Hepatocyte (in vitro differentiated cells): ENCODE measurements at regions not wholly inside any gene's neighbourhood (a gene's known extent, or its start where the extent isn't known, plus 50 kb on each side); places are given as distances from the start of the nearest gene placed in this dataset.
"Not testable (repeated sequence)": the region's sequence is repeated elsewhere in the genome, so short reads cannot be mapped to it uniquely, and the experiment has no call there.

Experiments used
- DNase-seq: peaks from one replicate; pipeline ENCODE4 v3.0.0-alpha.2; 2016; ENCODE audit warnings: low spot score
- H2AFZ ChIP-seq: fragments of 200-600 bp; sonication (generic); 2 replicates; pipeline ENCODE4 v1.6.0; 2016; ENCODE audit warnings: antibody characterized with exemption, mild to moderate bottlenecking
- H3K27ac ChIP-seq: fragments of 200-600 bp; sonication (generic); 2 replicates; pipeline ENCODE4 v1.5.1; 2016; ENCODE audit warnings: mild to moderate bottlenecking
- H3K27me3 ChIP-seq: fragments of 200-600 bp; sonication (generic); 2 replicates; pipeline ENCODE4 v1.6.1; 2016
- H3K36me3 ChIP-seq: fragments of 200-600 bp; sonication (generic); replicated peaks from 2 replicates; pipeline ENCODE4 v1.5.1; 2016; ENCODE audit warnings: low read depth; ENCODE audit not compliant: insufficient read depth
- H3K4me1 ChIP-seq: fragments of 200-600 bp; sonication (generic); 2 replicates; pipeline ENCODE4 v1.5.1; 2016; ENCODE audit warnings: mild to moderate bottlenecking, moderate library complexity; ENCODE audit not compliant: insufficient read depth
- H3K4me2 ChIP-seq: fragments of 200-600 bp; sonication (generic); 2 replicates; pipeline ENCODE4 v1.6.0; 2016
- H3K4me3 ChIP-seq: fragments of 200-600 bp; sonication (generic); 2 replicates; pipeline ENCODE4 v1.5.1; 2016; ENCODE audit warnings: mild to moderate bottlenecking
- H3K79me2 ChIP-seq: fragments of 200-600 bp; sonication (generic); 2 replicates; pipeline ENCODE4 v1.6.0; 2017; ENCODE audit warnings: mild to moderate bottlenecking
- H3K9me2 ChIP-seq: fragments of 200-600 bp; sonication (generic); replicated peaks from 2 replicates; pipeline ENCODE4 v1.6.0; 2017; ENCODE audit warnings: mild to moderate bottlenecking; ENCODE audit not compliant: insufficient read depth
- H3K9me3 ChIP-seq: fragments of 200-600 bp; sonication (generic); 2 replicates; pipeline ENCODE4 v1.5.1; 2016; ENCODE audit warnings: low read depth, mild to moderate bottlenecking
- H4K20me1 ChIP-seq: fragments of 200-600 bp; sonication (generic); 2 replicates; pipeline ENCODE4 v1.6.0; 2016; ENCODE audit warnings: mild to moderate bottlenecking; ENCODE audit not compliant: insufficient read depth, poor library complexity, severe bottlenecking
- EZH2 ChIP-seq: fragments of 200-600 bp; sonication (generic); IDR thresholded peaks from 2 replicates; pipeline ENCODE4 v1.6.1; 2016; ENCODE audit warnings: antibody characterized with exemption, mild to moderate bottlenecking, borderline replicate concordance
- EZH2phosphoT487 ChIP-seq: fragments of 200-600 bp; sonication (generic); IDR thresholded peaks from one replicate; pipeline ENCODE4 v1.6.1; 2018; ENCODE audit warnings: antibody characterized with exemption, mild to moderate bottlenecking, low read depth, moderate library complexity; ENCODE audit not compliant: unreplicated experiment, severe bottlenecking
- WGBS: methylation state at CpG from one replicate; pipeline ENCODE4 v1.1.6; 2016; ENCODE audit warnings: low lambda C conversion rate; ENCODE audit errors: missing lambda C conversion rate; 5-methylcytosine and 5-hydroxymethylcytosine counted together
- TF ChIP-seq, protein P1 (sequence below): fragments of 200-600 bp; sonication (generic); IDR thresholded peaks from 2 replicates; pipeline ENCODE4 v1.5.1; 2016; ENCODE audit warnings: antibody characterized with exemption, mild to moderate bottlenecking; ENCODE audit not compliant: poor library complexity

DNA sequence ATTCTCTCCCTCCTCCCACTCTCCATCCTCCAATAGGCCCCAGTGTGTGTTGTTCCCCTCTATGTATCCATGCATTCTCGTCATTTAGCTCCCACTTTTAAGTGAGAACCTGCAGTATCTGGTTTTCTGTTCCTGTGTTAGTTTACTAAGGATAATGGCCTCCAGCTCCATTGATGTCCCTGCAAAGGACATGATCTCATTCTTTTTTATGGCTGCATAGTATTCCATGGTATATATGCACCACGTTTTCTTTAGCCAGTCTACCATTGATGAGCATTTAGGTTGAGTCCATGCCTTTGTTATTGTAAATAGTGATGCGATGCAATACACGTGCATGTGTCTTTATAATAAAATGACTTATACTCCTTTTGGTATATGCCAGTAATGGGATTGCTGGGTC is 100.3 kb upstream of the USP9X start:
- TF ChIP-seq EZH2phosphoT487 (no peak), EZH2 (no peak)
- TF ChIP-seq, protein P1, sequence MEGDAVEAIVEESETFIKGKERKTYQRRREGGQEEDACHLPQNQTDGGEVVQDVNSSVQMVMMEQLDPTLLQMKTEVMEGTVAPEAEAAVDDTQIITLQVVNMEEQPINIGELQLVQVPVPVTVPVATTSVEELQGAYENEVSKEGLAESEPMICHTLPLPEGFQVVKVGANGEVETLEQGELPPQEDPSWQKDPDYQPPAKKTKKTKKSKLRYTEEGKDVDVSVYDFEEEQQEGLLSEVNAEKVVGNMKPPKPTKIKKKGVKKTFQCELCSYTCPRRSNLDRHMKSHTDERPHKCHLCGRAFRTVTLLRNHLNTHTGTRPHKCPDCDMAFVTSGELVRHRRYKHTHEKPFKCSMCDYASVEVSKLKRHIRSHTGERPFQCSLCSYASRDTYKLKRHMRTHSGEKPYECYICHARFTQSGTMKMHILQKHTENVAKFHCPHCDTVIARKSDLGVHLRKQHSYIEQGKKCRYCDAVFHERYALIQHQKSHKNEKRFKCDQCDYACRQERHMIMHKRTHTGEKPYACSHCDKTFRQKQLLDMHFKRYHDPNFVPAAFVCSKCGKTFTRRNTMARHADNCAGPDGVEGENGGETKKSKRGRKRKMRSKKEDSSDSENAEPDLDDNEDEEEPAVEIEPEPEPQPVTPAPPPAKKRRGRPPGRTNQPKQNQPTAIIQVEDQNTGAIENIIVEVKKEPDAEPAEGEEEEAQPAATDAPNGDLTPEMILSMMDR = no peak
- no peaks in the 10 kb centered on the region for H4K20me1 ChIP-seq
- H3K9me2 ChIP-seq = no peaks in the 10 kb centered on the region
- WGBS = 89% methylated on average over 4 of the region's 4 CpGs
- H3K27me3 ChIP-seq = no peaks in the 10 kb centered on the region
- H2AFZ ChIP-seq = no peak overlapping the region
- H3K4me2 ChIP-seq = no peak overlapping the region
- H3K9me3 ChIP-seq = no peaks in the 10 kb centered on the region
- no peaks in the 10 kb centered on the region for H3K79me2 ChIP-seq
- no peaks in the 10 kb centered on the region for H3K4me1 ChIP-seq
- H3K36me3 ChIP-seq = no peaks in the 10 kb centered on the region
- no peak for DNase-seq
- H3K4me3 ChIP-seq = no peak overlapping the region
- no peak overlapping the region for H3K27ac ChIP-seq

DNA sequence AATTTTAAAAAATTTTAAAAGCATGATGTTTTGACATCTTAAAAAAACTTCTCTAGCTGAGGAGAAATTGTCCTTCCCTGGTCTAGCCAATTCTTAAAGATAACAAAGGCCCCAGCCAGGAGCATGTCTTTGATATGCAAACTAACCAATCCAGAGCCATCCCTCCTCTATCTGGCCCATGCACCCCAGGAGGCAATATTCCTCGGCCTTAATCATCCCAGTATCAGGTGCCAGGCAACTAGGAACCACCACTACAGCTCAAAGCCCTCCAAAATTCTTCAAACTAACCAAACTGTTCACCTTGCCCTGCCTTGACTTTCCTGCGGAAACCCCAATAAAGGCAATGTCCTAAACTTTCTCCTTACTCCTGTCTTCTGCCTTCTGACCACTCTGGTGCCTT is 97.8 kb upstream of the USP9X start:
- whole genome bisulfite sequencing = 62% methylated on average over 2 of the region's 2 CpGs
- H3K36me3 ChIP-seq = no peaks in the 10 kb centered on the region
- no peaks in the 10 kb centered on the region for H3K9me3 ChIP-seq
- H3K27me3 ChIP-seq = no peaks in the 10 kb centered on the region
- H4K20me1 ChIP-seq = no peaks in the 10 kb centered on the region
- TF ChIP-seq EZH2phosphoT487 = no peak
- no peak for TF ChIP-seq EZH2
- TF ChIP-seq, protein P1 = no peak
- H3K4me3 ChIP-seq = no peak overlapping the region
- no peak for DNase-seq
- H3K9me2 ChIP-seq = no peaks in the 10 kb centered on the region
- no peaks in the 10 kb centered on the region for H3K79me2 ChIP-seq
- H3K4me2 ChIP-seq = no peak overlapping the region
- no peak overlapping the region for H2AFZ ChIP-seq
- no peak overlapping the region for H3K27ac ChIP-seq
- H3K4me1 ChIP-seq = no peaks in the 10 kb centered on the region

DNA sequence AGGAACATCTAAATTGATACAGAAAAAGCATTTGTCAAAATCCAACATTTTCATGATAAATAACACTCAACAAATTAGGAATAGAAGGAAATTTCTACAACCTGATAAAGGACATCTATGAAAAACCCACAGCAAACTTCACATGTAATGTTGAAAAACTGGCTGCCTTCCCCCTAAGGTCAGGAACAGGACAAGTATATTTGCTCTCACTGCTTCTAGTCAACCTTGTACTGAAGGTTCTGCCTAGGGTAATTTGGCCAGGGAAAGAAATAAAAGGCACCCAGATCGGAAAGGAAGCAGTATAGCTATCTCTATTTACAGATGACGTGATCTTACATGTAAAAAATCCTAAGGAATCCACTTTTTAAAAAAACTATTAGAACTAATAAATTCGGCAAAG is 97.1 kb upstream of the USP9X start:
- no peak for DNase-seq
- Histone ChIP-seq H3K4me1 (no peaks in the 10 kb centered on the region), H3K9me3 (no peaks in the 10 kb centered on the region), H3K79me2 (no peaks in the 10 kb centered on the region), H3K9me2 (no peaks in the 10 kb centered on the region), H2AFZ (no peak overlapping the region), H4K20me1 (no peaks in the 10 kb centered on the region), H3K4me2 (no peak overlapping the region), H3K27ac (no peak overlapping the region), H3K27me3 (no peaks in the 10 kb centered on the region), H3K4me3 (no peak overlapping the region), H3K36me3 (no peaks in the 10 kb centered on the region)
- TF ChIP-seq EZH2 = no peak
- TF ChIP-seq, protein P1 = no peak
- no peak for TF ChIP-seq EZH2phosphoT487
- WGBS = 76% methylated on average over 3 of the region's 3 CpGs

DNA sequence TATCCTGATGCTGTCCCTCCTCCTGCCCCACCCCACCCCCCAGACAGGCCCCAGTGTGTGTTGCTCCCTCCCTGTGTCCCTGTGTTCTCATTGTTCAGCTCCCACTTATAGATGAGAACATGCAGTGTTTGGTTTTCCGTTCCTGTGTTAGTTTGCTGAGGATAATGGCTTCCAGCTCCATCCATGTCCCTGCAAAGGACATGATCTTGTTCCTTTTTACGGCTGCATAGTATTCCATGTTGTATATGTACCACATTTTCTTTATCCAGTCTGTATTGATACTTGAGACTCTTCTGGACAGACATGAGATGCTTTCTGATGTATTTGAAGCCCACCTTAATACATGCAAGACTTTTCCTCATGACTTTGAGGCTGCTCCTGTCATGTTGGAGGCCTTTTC is 91.8 kb upstream of the USP9X start:
- not testable (repeated sequence) for H3K9me2 ChIP-seq, H3K36me3 ChIP-seq, H4K20me1 ChIP-seq, H3K4me1 ChIP-seq, H3K4me2 ChIP-seq, H2AFZ ChIP-seq, H3K9me3 ChIP-seq, H3K79me2 ChIP-seq, DNase-seq, H3K27ac ChIP-seq, H3K27me3 ChIP-seq, H3K4me3 ChIP-seq
- 89% methylated on average over 2 of the region's 2 CpGs for WGBS
